Neutrophil (primary cell): ENCODE measurements at regions not wholly inside any gene's neighbourhood (a gene's known extent, or its start where the extent isn't known, plus 50 kb on each side); places are given as distances from the start of the nearest gene placed in this dataset.

Source experiments
- H3K27ac ChIP-seq: fragments of 200-600 bp; sonication (generic); 2 replicates; pipeline ENCODE4 v1.5.1; 2016; ENCODE audit warnings: mild to moderate bottlenecking, moderate library complexity
- H3K27me3 ChIP-seq: fragments of 200-600 bp; sonication (generic); 2 replicates; pipeline ENCODE4 v1.6.0; 2016; ENCODE audit warnings: mild to moderate bottlenecking
- H3K36me3 ChIP-seq: fragments of 200-600 bp; sonication (generic); 2 replicates; pipeline ENCODE4 v1.5.1; 2017
- H3K4me1 ChIP-seq, 2 experiments: fragments of 200-600 bp in 1 of 2; sonication (generic) in 1 of 2; 1 replicate in 1 of 2; 2 replicates in 1 of 2; pipeline versions ENCODE4 v1.5.1 to v1.6.1; 2013 to 2016; ENCODE audit warnings: low read depth in 1 of 2, low read length in 1 of 2, mild to moderate bottlenecking in 1 of 2, moderate library complexity in 1 of 2; ENCODE audit not compliant: control insufficient read depth in 1 of 2, insufficient read depth in 1 of 2
- H3K4me3 ChIP-seq, 2 experiments: fragments of 200-600 bp in 1 of 2; sonication (generic) in 1 of 2; 1 replicate in 1 of 2; 2 replicates in 1 of 2; pipeline ENCODE4 v1.5.1; 2013 to 2016; ENCODE audit warnings: low read depth in 1 of 2, low read length in 1 of 2, mild to moderate bottlenecking in 1 of 2, moderate library complexity in 1 of 2
- H3K9me3 ChIP-seq: fragments of 200-600 bp; sonication (generic); 2 replicates; pipeline ENCODE4 v1.5.1; 2016
- TF ChIP-seq, protein P1 (sequence below): fragments of 200-600 bp; sonication (generic); IDR thresholded peaks from 2 replicates; pipeline ENCODE4 v1.5.1; 2016; ENCODE audit warnings: antibody characterized with exemption

DNA sequence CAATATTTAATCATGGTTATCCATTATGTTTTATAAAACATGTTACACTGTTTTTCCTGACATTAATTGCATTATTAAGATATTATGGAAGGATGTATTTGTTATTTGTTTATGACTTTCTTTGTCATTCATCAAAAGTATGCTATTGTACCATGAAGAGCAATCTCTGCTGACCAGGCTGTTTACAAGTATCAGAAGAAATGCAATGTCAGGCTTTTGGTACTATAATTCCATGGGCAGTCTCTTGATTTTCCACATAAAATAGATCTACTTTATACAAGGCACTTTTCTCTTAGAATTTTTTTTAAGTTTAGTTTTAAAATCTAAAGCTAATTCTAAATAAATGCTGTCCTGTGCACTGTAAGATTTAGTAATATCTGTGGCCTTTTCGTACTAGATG is 196.6 kb downstream of the COX7C start:
- Histone ChIP-seq H3K27me3 (no peaks in the 10 kb centered on the region), H3K4me3 (no peak overlapping the region), H3K9me3 (no peaks in the 10 kb centered on the region), H3K27ac (no peak overlapping the region), H3K4me1 (no peaks in the 10 kb centered on the region), H3K36me3 (no peaks in the 10 kb centered on the region)
- TF ChIP-seq, protein P1, sequence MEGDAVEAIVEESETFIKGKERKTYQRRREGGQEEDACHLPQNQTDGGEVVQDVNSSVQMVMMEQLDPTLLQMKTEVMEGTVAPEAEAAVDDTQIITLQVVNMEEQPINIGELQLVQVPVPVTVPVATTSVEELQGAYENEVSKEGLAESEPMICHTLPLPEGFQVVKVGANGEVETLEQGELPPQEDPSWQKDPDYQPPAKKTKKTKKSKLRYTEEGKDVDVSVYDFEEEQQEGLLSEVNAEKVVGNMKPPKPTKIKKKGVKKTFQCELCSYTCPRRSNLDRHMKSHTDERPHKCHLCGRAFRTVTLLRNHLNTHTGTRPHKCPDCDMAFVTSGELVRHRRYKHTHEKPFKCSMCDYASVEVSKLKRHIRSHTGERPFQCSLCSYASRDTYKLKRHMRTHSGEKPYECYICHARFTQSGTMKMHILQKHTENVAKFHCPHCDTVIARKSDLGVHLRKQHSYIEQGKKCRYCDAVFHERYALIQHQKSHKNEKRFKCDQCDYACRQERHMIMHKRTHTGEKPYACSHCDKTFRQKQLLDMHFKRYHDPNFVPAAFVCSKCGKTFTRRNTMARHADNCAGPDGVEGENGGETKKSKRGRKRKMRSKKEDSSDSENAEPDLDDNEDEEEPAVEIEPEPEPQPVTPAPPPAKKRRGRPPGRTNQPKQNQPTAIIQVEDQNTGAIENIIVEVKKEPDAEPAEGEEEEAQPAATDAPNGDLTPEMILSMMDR: no peak

DNA sequence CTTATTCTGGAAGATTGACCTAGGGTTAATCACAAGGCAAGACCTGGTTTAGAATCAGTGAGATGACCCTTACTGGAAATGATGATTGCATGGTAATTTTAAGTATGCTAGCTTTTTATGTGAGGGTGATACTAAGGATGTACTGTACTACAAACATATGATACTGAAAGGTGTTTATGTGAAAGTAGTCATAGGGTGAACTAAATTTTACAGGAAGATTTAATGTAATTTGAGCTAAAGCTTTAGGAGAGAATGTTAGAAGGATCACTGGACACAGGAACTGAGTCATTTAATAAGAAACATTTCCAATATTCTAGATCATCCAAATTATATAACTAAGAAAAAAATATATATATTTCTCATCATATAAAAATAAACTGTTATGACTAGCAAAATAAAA is 197.2 kb downstream of the COX7C start:
- TF ChIP-seq, protein P1: no peak
- no peaks in the 10 kb centered on the region for H3K4me1 ChIP-seq
- H3K4me3 ChIP-seq: no peak overlapping the region
- H3K27ac ChIP-seq: no peak overlapping the region
- no peaks in the 10 kb centered on the region for H3K27me3 ChIP-seq
- no peaks in the 10 kb centered on the region for H3K9me3 ChIP-seq
- no peaks in the 10 kb centered on the region for H3K36me3 ChIP-seq

DNA sequence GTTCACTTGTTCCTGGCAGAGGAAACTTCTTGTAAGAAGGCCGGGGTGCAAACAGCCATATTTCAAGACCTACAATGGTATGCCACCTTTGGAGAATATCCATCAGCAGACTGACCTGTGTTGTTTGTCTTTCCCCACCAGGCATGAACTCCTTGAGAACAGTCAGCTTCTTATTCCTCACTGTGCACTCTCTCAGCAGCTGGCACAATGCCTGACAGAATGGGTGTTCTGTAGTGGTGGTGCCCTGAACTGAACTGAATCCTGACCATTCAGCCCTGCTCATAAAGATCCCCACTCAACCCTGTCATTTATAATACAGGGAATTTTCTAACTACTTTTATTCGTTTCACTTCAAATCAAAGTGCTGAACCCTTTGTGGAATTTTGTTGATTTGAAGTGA is 206.9 kb downstream of the COX7C start:
- no peaks in the 10 kb centered on the region for H3K36me3 ChIP-seq
- no peak overlapping the region for H3K27ac ChIP-seq
- H3K27me3 ChIP-seq: no peaks in the 10 kb centered on the region
- H3K9me3 ChIP-seq: no peaks in the 10 kb centered on the region
- no peaks in the 10 kb centered on the region for H3K4me1 ChIP-seq
- TF ChIP-seq, protein P1: no peak
- H3K4me3 ChIP-seq: no peak overlapping the region

DNA sequence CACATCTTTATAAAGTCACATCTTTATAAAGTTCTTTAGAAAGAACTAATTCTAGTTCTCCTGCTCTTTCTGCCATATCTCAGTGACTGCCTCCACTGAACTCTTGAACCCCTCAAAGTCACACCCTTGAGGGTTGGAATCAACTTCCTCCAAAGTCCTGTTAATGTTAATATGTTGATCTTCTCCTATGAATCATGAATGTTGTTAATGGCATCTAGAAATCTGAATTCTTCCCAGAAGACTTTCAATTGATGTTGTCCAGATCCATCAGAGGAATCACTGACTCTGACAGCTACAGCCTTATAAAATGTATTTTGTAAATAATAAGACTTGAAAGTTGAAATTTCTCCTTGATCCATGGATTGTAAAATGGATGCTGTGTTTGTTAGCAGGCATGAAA is 213.4 kb downstream of the COX7C start:
- TF ChIP-seq, protein P1: no peak
- Histone ChIP-seq H3K27me3 (no peaks in the 10 kb centered on the region), H3K4me1 (no peaks in the 10 kb centered on the region), H3K36me3 (no peaks in the 10 kb centered on the region), H3K27ac (no peak overlapping the region), H3K9me3 (no peaks in the 10 kb centered on the region), H3K4me3 (no peak overlapping the region)

GRCh38 chr5:86833868-86834267 is 216.1 kb downstream of the COX7C start:
- H3K9me3 ChIP-seq: no peaks in the 10 kb centered on the region
- no peaks in the 10 kb centered on the region for H3K4me1 ChIP-seq
- TF ChIP-seq, protein P1: no peak

DNA sequence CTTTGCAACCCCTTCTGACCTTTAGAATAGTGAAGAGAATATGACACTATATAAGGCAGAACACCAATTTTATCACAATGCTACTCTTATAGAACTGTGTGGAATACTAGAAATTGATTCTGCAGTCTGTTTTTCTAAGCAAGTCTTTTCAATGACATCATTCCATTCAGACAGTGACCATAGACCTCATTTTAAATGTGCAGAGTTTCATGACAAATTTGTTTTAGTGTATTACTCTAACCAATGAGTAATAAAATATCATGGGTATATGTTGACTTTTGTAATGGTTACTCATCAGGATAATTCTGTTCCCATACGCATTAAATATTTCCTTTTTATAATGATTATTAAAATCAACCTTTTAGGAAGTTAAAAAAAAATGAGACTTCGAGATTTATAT is 219.9 kb downstream of the COX7C start:
- Histone ChIP-seq H3K9me3 (no peaks in the 10 kb centered on the region), H3K4me3 (no peak overlapping the region), H3K27ac (no peak overlapping the region), H3K4me1 (no peaks in the 10 kb centered on the region), H3K36me3 (no peaks in the 10 kb centered on the region), H3K27me3 (no peaks in the 10 kb centered on the region)
- TF ChIP-seq, protein P1: no peak

More at GRCh38 chr5:86833868-86834267, 216.1 kb downstream of the COX7C start:
- Histone ChIP-seq H3K27ac (no peak overlapping the region), H3K36me3 (no peaks in the 10 kb centered on the region), H3K27me3 (no peaks in the 10 kb centered on the region), H3K4me3 (no peak overlapping the region)
